HEK293 (cell line): ENCODE measurements at regions not wholly inside any gene's neighbourhood (a gene's known extent, or its start where the extent isn't known, plus 50 kb on each side); places are given as distances from the start of the nearest gene placed in this dataset.

Experiments used
- CTCF ChIP-seq: fragments of 450-650 bp; formaldehyde crosslinking; IDR thresholded peaks from 2 replicates; pipeline ENCODE4 v1.5.1; 2016; ENCODE audit warnings: missing biosample characterization, missing genetic modification characterization
- HOXD13 ChIP-seq: sonication (generic); formaldehyde crosslinking; IDR thresholded peaks from 2 replicates; pipeline ENCODE4 v1.8.0; 2022; ENCODE audit warnings: missing genetic modification reagents, borderline replicate concordance
- PBX3 ChIP-seq: sonication (generic); formaldehyde crosslinking; IDR thresholded peaks from 2 replicates; pipeline ENCODE4 v1.8.1; 2022; ENCODE audit warnings: mild to moderate bottlenecking, moderate library complexity, missing genetic modification reagents
- ZBTB7A ChIP-seq: fragments of 450-650 bp; formaldehyde crosslinking; IDR thresholded peaks from 2 replicates; pipeline ENCODE4 v1.5.1; 2016; ENCODE audit warnings: low read depth, missing biosample characterization, missing genetic modification characterization
- ZNF26 ChIP-seq: fragments of 450-650 bp; formaldehyde crosslinking; IDR thresholded peaks from 2 replicates; pipeline ENCODE4 v1.5.1; 2016; ENCODE audit warnings: missing biosample characterization, missing genetic modification characterization
- ZNF302 ChIP-seq: fragments of 450-650 bp; formaldehyde crosslinking; IDR thresholded peaks from 2 replicates; pipeline ENCODE4 v1.5.1; 2016; ENCODE audit warnings: missing biosample characterization, missing genetic modification characterization, low read depth
- ZNF335 ChIP-seq: fragments of 450-650 bp; formaldehyde crosslinking; conservative IDR thresholded peaks from 2 replicates; pipeline ENCODE4 v1.5.1; 2016; ENCODE audit warnings: missing biosample characterization, missing genetic modification characterization
- ZNF629 ChIP-seq: fragments of 450-650 bp; formaldehyde crosslinking; IDR thresholded peaks from 2 replicates; pipeline ENCODE4 v1.5.1; 2017; ENCODE audit warnings: missing biosample characterization, missing genetic modification characterization

GRCh38 chr15:38877471-38877870 lies 312.9 kb upstream of the RASGRP1 start:
- no peak for TF ChIP-seq CTCF (tag by site-specific recombination)
- no peak for TF ChIP-seq ZNF26
- no peak for TF ChIP-seq ZNF335 (tag by site-specific recombination)
- no peak for TF ChIP-seq ZNF302 (tag by site-specific recombination)
- no peak for TF ChIP-seq ZBTB7A (tag by site-specific recombination)
- no peak for TF ChIP-seq ZNF629 (tag by site-specific recombination)
- no peak for TF ChIP-seq HOXD13
- no peak for TF ChIP-seq PBX3
